Ammon's horn (tissue), 1 donor: ENCODE measurements at regions not wholly inside any gene's neighbourhood (a gene's known extent, or its start where the extent isn't known, plus 50 kb on each side); places are given as distances from the start of the nearest gene placed in this dataset.
"Not testable (repeated sequence)": the region's sequence is repeated elsewhere in the genome, so short reads cannot be mapped to it uniquely, and the experiment has no call there.

Experiments
- DNase-seq: peaks from one replicate; pipeline ENCODE4 v3.0.0-alpha.2; 2016; ENCODE audit warnings: low spot score

DNA sequence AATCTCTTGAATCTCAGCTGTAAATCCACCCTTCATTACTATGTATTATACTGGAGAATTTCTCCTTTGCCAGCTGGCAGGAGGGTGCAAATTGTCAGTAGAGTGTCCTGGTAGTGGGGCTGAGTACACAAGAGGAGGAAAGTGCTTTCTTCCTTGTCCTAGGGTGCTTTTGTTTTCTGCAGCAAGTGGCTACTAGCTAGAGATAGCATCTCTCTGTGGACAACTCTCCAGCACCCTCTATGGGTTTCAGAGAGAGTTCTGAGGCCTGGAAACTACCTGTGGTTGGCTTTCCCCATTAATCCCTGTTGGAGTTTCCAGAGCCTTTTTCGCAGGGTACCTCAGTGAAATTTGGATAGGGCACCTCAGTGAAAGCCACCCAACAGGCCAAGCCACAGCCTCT lies 422.5 kb upstream of the RGS17 start:
- DNase-seq, result no peak

DNA sequence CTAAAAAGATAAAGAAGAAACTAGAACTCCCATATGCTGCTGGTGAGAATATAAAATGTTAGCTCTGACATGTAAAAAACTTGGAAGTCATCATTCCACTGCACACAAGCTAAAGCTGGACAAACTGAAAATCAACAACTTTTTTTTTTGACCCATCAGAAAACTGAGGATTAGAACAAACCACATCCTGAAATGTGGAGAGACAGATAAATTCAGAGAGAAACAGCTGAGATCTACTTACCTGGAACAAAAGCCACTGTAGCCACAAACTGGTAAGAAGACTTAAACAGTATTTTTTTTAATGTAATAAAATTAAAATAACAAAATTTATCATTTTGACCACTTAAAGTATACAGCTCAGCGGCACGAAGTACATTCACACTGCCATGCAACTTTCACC lies 408.5 kb upstream of the RGS17 start:
- no peak for DNase-seq

DNA sequence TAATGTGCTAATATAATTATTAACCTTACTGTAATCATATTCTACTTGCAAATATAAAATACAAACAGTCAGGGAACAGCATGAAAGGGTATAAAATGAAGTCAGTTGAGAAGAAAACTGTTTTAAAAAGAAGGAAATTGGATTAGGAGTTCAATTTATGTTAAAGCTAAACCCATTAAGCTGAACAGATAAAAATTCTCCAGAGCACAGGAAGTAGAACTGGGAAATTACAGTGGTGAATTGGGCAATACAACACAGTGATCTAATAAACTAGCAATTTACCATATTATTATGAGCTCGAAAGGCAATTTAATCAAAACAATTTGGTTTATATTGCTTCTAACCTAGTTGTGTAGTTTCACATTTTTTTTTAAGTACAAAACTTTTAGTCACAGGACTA lies 407.4 kb upstream of the RGS17 start:
- DNase-seq, result no peak

DNA sequence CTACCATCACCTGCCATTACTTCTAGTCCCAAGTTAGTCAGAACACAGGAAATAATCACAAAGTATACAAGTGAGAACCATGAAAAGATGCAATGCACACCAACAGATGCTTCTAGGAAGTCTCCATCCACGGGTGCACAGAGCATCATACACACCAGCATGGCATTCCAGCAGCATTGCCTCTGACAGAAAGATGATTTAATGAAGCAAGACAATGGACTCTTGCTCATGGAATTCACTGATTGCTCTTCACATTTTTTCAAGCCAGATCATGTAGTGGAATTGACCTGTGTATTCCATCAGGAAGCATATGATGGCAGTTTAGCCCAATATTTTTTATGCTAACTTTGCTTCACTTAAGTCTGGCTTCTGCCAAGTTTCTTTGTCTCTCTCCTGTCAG lies 406.3 kb upstream of the RGS17 start:
- no peak for DNase-seq

DNA sequence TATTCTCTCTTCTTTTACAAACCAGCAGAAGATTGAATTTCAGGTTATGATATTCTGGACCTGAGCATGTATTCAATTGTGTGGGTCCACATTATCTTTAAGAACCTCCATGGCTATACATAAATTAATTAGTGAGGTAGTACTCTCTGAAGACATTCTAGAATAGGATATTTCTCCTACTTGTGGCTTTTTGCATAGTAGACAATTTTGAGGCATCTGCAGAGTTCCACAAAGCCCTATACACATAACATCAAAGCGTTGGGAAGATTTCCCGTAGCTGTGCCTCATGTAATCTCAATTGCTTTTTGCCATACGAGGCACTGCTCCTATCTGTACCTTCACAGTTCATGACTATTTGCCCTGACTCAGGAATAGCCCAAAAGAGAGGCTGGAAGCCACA lies 395.4 kb upstream of the RGS17 start:
- no peak for DNase-seq

DNA sequence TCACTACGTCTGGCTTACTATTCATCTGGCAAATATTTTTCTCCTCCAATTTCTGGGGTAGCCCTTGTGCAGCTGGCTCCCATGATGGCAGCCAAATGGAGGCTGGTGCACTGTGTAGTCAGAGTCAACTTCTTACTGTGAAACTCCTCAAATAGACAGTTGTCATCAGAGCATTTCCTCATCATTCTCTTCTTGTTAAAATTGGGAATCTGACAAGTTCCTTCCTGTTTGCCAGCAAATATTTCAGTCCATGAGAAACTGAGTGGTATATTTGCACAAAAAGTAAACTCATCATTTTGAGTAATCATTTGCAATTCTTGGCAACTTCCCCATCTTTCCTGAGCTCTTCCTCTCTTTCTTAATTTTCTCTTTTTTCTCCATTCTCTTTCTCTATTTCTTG lies 394.9 kb upstream of the RGS17 start:
- DNase-seq, result no peak

DNA sequence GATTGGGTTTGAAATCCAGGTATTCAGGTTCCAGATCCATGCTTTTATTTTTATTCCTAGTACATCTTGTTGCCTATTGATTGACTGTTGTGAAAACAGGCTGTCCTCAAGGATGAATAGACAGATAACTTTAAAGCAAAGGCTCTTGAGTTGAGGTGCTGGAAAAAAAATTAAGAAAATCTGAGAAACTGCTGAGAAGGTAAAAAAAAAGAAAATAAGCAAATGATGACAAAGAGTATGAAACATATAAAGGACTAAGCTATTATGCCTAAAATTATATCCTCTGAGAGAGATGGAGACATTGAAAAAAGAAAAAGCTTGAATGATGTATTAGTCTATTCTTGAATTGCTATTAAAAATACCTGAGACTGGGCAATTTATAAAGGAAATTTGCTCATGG lies 392.3 kb upstream of the RGS17 start:
- DNase-seq, result no peak

DNA sequence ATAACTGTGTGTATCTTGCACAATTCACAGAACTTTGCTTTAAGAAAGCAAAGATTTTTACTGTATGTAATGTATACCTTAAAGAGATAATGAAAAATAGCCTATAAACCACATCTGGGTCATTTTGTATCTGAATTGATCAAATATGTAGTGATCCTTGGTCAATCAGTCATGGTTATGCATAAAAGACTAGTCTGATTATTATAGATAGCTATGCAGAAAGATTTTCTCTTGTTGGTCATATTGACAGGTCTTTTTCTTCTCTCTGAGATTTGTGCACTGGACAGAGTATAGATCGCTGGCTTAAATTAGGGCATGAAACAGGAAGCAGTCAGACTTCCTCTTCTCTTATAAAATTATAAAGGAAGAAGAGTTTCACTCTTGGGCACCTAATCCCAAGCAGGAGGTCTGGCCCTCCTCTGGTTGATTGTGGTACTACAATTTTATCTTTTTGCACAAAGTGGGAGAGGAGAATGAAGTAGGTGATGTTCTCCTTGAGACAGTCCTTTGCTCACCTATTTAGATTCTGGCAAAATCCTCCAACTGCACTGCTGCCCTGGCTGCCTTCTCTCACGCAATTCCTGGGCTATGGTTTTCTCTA lies 380.9 kb upstream of the RGS17 start:
- DNase-seq, result peak; percentile 36

DNA sequence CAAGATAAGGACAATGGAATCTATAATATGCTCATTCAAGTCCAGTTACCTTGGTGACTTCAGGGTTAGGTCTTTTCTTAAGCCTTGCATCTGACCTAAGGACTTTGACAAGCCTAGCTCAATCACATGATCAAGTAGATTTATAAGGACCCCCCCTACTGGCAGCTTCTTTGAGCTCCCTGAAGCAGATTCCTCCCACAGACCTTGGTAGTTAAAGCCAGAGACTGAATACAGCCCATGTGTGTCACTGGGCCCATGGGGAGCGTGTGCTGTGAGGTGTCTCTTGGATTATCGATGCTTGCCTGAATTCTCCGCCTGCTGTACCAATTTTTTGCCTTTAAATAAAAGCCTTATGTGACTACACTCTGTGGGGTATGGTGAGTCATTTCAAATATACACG lies 372.7 kb upstream of the RGS17 start:
- no peak for DNase-seq

DNA sequence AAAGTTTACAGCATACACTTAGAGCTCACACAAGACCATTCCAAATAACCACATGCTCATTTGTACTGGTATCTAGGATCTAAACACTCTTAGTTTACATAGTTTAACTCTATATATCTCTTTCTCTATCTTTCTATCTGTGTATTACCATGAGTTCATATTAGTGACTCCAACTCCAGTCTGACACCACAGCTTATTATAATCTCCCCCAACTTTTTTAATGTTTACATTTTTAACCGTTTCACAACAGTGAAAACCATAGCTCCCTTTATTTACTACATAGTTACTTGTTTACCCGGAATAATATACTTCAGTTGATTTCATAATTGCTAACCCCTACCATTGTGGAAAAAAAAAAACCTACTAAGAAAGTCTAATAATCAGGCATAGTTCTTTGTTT lies 362.4 kb upstream of the RGS17 start:
- DNase-seq, result no peak

DNA sequence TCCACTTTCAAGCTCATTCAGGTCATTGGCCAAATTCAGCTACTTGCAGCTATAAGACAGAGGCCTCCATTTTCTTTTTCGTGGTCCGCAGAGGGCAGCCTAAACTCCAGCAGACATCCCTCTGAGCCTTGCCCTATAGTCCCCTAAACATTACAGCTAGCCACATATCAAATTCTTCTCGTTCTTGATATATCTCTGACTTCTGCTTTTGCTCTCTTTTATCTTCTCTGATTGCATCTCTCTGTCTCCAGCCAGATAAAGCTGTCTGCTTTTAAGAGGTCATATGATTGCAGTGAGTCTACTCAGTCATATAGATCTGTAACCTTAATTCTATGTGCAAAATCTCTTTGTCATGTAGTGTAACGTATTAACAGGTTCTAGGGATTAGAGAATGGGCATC lies 358.4 kb upstream of the RGS17 start:
- no peak for DNase-seq

DNA sequence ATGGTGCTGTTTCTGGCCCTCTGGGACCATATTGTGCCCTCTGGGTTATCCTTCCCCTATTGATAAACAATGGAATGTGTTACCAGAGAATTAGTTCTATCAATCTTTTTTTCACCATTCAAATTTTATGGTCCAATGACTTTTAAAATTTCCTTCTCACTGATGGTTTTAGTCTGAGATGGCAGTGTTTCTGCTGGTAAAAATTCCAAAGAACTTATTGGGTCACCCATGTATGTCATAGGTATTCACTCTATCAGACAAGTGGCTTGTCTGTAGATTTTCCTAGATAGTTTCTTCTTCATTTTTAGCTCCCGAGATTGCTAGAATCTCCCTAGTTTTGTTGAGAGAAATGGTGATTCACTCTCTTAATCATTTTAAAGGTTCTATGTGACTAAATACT lies 357.2 kb upstream of the RGS17 start:
- no peak for DNase-seq

DNA sequence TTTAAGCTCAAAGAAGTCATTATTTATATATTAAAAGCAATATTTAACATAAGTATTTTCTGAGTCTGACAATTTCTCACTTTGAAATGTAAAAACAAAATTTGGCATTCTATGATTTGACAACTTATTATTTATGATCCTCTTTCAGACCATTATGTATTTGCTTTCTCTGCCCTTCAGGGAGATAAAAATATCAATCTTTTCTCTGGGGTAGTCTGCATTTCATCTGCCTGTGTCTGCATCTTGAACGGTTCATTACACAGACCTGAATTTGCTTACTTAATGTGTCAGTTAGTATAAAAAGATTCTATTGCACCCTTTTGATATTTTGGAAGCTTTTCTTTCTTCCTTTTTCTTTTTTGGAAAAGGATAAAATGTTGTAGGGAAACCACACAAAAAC lies 354.0 kb upstream of the RGS17 start:
- no peak for DNase-seq

DNA sequence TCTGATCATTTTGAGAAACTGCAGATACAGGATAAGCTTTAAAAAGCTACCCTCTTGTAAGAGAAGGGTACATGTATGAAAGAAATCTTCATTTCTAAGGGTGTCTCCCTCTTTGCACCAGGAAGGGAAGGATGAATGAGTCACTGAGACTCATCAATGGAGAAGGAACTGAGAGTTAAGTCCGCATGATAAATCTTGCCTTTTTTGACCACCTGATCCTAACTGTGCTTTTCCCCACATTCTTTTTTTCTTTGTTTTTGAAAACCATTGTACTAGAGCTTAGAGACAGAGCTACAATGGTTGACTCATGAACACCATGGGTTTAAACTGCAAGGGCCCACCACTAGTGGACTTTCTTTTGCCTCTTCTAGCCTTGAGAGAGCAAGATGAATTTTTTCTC lies 353.0 kb upstream of the RGS17 start:
- DNase-seq, result no peak

DNA sequence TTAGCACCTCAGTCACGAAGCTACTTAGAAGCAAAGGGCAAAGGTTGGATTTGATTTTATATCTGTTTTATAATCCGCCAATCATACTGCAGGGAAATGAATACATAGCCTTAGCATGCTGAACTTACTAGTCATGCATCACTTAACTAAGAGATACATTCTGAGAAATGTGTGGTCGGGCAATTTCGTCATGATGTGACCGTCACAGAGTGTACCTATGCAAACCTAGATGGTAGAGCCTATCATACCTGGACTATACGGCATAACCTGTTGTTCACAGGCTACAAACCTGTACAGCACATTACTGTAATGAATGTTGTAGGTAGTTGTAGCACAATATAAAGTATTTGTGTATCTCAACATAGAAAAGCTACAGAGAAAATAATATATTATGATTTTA lies 345.2 kb upstream of the RGS17 start:
- no peak for DNase-seq

DNA sequence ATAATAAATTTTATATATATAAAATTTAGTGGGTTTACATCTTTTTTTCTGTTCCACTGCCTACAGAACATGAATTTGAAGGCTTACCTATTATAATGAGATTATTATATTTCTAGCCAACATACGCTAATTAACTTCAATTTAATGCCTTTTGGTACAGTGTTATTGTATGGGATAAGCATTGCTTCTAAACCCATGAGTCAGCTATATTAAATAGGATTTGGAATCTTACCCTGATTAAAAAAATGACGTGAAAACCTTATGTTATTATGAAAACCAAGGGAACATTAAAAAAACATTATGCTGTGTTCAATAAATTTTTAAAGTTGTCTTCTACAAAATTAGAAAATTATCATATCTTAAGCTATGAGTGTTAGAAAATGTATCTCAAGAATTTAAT lies 334.0 kb upstream of the RGS17 start:
- no peak for DNase-seq

DNA sequence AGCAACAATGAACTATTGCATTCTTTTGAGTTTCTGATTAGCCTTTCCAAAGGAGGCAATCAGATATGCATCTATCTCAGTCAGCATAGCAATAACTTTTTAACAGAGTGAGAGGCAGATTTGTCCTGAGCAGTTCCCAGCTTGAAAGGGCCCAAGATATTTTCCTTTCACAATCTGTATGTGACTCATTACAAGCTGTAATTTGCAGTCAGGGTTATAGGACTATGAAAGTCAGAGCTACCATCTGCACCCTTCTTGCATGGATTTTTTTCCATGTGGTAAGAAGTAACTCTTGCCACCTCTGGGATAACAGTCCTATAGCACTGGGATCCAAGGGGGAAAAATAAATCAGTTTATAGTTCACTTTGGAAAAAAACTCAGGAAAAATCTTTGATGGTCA lies 318.2 kb upstream of the RGS17 start:
- DNase-seq, result no peak

DNA sequence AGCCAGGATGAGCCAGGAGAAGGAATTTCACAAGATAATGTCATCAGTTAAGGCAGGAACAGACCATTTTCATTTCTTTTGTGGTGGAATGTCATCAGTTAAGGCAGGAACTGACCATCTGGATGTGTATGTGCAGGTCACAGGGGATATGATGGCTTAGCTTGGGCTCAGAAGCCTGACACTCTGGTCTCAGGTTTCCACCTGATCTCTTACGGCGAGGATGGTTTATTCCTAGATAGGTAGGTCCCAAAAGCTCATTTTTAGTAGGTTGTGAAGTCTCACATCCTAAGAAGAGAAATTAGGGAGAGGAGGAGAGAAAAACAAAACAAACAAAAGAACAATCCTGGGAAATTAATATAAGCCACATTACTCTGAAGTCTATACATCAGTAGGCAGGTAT lies 311.7 kb upstream of the RGS17 start:
- DNase-seq, result not testable (repeated sequence)

DNA sequence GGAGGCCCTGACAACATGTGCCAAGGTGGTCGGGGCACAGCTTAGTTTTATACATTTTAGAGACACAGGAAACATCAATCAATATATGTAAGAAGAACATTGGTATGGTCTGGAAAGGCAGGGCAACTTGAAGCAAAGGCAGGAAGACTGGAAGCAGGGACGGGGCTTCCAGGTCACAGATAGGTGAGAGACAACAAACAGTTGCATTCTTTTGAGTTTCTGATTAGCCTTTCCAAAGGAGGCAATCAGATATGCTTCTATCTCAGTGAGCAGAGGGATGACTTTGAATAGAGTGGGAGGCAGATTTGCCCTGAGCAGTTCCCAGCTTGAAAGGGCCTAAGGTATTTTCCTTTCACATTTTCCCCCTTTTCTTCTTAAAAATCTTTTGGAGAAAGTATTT lies 311.0 kb upstream of the RGS17 start:
- no peak for DNase-seq

DNA sequence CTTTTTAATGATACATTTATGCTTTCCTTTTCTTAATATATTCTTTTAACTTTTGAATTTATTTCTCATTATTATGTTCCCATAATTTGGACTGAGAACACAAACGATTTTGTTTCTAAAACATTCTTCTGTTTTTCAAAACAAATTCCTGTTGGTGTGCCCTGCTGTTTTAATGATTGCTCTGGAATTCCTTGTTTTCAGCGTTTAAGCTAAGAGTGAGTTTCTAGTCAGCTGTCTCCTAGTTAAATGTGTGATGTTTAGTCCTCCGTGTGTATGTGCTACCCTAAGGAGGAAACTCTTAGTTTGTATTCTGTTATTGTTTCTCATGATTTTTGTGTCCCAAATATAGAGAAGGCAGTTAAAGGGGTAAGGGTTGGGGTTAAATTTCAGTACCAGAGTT lies 306.1 kb upstream of the RGS17 start:
- no peak for DNase-seq

DNA sequence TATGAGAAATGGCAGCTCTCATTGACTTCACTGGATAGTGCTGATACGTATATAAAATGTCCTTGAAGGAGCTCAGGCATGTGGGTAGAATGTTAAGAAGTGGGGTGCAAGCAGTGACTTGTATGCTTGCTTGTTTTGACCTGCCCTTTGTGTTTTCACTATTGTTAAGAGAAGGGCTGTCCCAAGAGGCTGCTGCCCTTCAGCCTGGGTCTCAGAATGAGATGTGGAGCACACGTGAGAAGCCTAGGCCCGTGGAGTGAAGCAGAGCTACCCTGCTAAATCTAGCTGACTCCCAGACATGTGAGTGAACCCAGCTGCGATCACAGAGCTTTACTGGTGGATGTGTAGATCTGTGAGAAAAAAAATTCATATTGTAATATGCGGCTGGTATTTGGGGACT lies 305.3 kb upstream of the RGS17 start:
- no peak for DNase-seq

DNA sequence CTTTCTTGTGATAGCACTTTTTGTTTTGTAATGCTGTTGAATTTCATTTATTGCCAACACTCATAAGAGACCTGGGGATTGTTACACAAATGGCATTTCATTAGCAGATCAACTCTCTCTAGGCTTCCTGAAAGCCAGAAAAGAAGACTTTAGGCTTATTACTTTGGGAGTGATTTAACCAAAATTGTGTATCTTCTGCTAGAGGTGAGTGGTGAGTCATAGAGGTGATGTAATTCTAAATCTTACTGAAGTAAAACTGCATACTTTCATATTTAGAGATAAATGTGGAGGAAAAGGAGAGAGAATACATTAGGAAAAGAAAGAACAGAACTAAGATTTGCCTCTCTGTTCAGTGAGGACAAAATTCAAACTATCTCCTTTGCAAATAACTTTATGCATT lies 304.7 kb upstream of the RGS17 start:
- no peak for DNase-seq

DNA sequence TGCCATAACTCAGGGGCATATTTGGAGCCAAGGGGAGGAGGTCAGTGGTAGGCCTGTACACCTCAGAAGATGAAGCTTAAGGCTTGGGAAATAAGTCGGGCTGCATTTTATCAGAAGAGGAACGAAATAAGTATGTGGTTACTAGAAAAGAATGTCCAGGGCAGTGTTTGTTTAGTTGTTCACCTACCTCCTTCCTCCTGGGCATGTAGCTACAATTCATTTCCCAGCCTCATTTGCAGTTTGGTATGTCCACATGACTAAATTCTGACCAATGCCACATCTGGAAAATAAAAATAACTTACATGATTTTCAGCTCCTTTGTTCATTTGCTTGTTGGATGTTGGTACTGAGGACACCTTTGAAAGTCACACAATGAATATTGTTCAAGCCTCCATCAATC lies 294.5 kb upstream of the RGS17 start:
- DNase-seq, result no peak

DNA sequence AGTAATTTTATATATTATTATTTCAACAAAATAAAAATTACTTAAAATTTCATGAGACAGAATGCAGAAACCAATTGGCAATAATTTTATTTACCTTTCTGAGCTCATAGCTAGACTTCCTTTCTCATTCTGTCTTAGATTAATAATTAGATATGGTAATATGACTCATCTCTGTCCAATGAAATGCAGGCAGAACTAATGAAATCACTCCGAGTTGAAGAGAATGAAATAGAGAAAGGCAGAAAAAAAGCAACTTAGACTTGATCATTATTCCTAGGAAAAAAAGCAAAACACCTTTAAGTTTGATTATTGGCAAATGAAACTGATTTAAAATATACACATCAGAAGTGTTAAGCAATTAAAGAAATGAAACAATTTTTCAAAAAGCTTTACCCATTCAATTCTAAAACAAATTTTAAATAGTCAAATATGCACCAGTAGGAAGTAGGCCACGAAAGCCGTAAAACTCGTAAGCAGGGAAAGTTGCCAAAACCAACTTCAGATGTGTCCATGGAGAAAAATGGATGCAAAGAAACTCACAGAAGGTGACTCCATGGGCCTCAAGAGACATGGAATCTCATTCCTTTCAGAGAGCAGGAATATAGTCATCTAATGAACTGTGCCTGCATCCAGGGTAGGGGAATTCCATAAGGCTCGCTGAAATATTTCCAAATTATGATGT lies 293.8 kb upstream of the RGS17 start:
- DNase-seq, result no peak

DNA sequence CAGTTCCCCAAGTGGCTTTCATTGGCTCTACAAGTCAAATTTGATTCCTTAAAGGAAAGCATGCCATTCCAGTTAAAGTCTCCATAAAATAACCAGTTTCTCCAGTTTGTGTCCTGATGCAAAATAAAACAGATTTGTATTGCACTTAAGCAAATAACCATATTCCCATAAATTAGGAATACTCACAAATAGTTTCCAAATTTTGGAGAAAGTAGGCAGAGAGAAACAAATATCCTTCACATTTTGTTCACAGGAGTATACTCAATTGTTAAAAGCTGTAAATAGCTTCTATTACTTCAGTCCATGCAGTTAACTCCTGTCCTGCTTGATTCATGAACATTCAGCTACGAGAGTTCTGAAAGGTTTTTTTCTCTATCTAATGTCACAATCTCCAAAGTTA lies 281.4 kb upstream of the RGS17 start:
- DNase-seq, result no peak
